ENCODE measurements at regions not wholly inside any gene's neighbourhood (a gene's known extent, or its start where the extent isn't known, plus 50 kb on each side); places are given as distances from the start of the nearest gene placed in this dataset.

- H3K27me3 ChIP-seq = peaks cover 3% of the 10 kb centered on the region
Measured at GRCh38 chr3:181660337-181660736, 51.4 kb upstream of the SOX2 start.

DNA sequence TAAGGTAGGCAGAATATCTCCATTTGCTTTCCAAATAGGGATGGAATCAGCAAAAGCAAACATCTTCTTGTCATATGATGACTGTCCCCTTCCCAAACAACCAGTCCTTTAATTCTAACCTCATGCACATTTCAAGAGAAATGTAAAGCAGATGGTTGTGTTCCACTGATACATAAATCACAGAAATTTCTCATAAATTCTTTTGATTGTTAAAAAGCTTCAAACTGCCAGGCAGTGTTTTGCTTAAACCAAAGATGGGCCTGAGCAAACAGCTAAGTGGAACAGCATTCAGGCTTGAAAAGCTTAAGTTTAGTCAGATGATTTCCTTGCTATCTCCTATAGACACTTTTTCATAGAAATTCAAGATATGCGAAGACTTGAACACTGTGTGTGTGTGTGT, 74.3 kb upstream of the SOX2 start:
- H3K4me3 ChIP-seq = no peak overlapping the region
- TF ChIP-seq, protein P1, sequence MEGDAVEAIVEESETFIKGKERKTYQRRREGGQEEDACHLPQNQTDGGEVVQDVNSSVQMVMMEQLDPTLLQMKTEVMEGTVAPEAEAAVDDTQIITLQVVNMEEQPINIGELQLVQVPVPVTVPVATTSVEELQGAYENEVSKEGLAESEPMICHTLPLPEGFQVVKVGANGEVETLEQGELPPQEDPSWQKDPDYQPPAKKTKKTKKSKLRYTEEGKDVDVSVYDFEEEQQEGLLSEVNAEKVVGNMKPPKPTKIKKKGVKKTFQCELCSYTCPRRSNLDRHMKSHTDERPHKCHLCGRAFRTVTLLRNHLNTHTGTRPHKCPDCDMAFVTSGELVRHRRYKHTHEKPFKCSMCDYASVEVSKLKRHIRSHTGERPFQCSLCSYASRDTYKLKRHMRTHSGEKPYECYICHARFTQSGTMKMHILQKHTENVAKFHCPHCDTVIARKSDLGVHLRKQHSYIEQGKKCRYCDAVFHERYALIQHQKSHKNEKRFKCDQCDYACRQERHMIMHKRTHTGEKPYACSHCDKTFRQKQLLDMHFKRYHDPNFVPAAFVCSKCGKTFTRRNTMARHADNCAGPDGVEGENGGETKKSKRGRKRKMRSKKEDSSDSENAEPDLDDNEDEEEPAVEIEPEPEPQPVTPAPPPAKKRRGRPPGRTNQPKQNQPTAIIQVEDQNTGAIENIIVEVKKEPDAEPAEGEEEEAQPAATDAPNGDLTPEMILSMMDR (IDR thresholded peaks at IDR 0.05; ENCODE audit: low read depth, low read length) = no peak
- no peak overlapping the region for H3K27ac ChIP-seq
- H3K27me3 ChIP-seq = no peaks in the 10 kb centered on the region
- no peak for DNase-seq (ENCODE audit: low read depth in 1 of 2, low spot score in 1 of 2)
- no peaks in the 10 kb centered on the region for H3K9me3 ChIP-seq (ENCODE audit: low read depth)
- no peaks in the 10 kb centered on the region for H3K4me1 ChIP-seq (ENCODE audit: low read depth)
- no peaks in the 10 kb centered on the region for H3K36me3 ChIP-seq

More at GRCh38 chr3:181660337-181660736, 51.4 kb upstream of the SOX2 start:
- Histone ChIP-seq H3K4me3 (no peak overlapping the region), H3K36me3 (no peaks in the 10 kb centered on the region), H3K27ac (no peak overlapping the region), H3K9me3 (ENCODE audit: low read depth) (no peaks in the 10 kb centered on the region), H3K4me1 (ENCODE audit: low read depth) (no peaks in the 10 kb centered on the region)
- no peak for DNase-seq (ENCODE audit: low read depth in 1 of 2, low spot score in 1 of 2)
- TF ChIP-seq, protein P1 (IDR thresholded peaks at IDR 0.05; ENCODE audit: low read depth, low read length) = no peak

GRCh38 chr3:181637056-181637455, 74.7 kb upstream of the SOX2 start:
- Histone ChIP-seq H3K4me1 (ENCODE audit: low read depth) (no peaks in the 10 kb centered on the region), H3K4me3 (no peak overlapping the region), H3K9me3 (ENCODE audit: low read depth) (no peaks in the 10 kb centered on the region), H3K36me3 (no peaks in the 10 kb centered on the region), H3K27ac (no peak overlapping the region), H3K27me3 (no peaks in the 10 kb centered on the region)
- TF ChIP-seq, protein P1 (IDR thresholded peaks at IDR 0.05; ENCODE audit: low read depth, low read length) = no peak
- no peak for DNase-seq (ENCODE audit: low read depth in 1 of 2, low spot score in 1 of 2)

DNA sequence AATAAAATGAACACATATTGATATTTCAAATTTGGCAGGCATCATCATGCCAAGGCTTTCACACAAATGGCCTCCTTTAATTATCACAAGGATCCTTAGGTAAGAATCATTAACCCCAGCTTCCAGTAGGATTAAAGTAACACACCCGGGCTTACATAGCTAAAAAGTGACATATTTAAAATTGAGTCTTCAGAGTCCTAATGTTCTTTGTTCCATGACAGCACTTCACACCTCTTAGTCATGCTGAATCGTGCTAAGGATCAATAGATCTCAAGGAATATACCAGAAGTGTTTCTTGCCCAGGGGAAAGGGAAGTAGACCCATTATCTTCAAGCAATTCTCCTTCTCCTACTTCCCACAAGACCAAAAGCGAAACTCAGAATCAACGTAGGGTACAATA, 76.6 kb upstream of the SOX2 start:
- Histone ChIP-seq H3K36me3 (no peaks in the 10 kb centered on the region), H3K9me3 (ENCODE audit: low read depth) (no peaks in the 10 kb centered on the region), H3K4me1 (ENCODE audit: low read depth) (no peaks in the 10 kb centered on the region), H3K27me3 (no peaks in the 10 kb centered on the region), H3K27ac (no peak overlapping the region), H3K4me3 (no peak overlapping the region)
- no peak for DNase-seq (ENCODE audit: low read depth in 1 of 2, low spot score in 1 of 2)
- TF ChIP-seq, protein P1 (IDR thresholded peaks at IDR 0.05; ENCODE audit: low read depth, low read length) = no peak

GRCh38 chr3:181633556-181633955, 78.2 kb upstream of the SOX2 start:
- H3K36me3 ChIP-seq = no peaks in the 10 kb centered on the region
- no peaks in the 10 kb centered on the region for H3K9me3 ChIP-seq (ENCODE audit: low read depth)
- no peaks in the 10 kb centered on the region for H3K27me3 ChIP-seq
- no peaks in the 10 kb centered on the region for H3K4me1 ChIP-seq (ENCODE audit: low read depth)
- TF ChIP-seq, protein P1 (IDR thresholded peaks at IDR 0.05; ENCODE audit: low read depth, low read length) = no peak
- no peak overlapping the region for H3K27ac ChIP-seq
- no peak for DNase-seq (ENCODE audit: low read depth in 1 of 2, low spot score in 1 of 2)
- H3K4me3 ChIP-seq = no peak overlapping the region

GRCh38 chr3:181631901-181632300, 79.8 kb upstream of the SOX2 start:
- Histone ChIP-seq H3K27me3 (no peaks in the 10 kb centered on the region), H3K4me1 (ENCODE audit: low read depth) (no peaks in the 10 kb centered on the region), H3K4me3 (no peak overlapping the region), H3K36me3 (no peaks in the 10 kb centered on the region), H3K27ac (no peak overlapping the region), H3K9me3 (ENCODE audit: low read depth) (no peaks in the 10 kb centered on the region)
- DNase-seq (ENCODE audit: low read depth in 1 of 2, low spot score in 1 of 2) = no peak
- TF ChIP-seq, protein P1 (IDR thresholded peaks at IDR 0.05; ENCODE audit: low read depth, low read length) = no peak

Measured in cardiac muscle cell (in vitro differentiated cells and primary cell).